GM18858 (cell line): ENCODE measurements at regions not wholly inside any gene's neighbourhood (a gene's known extent, or its start where the extent isn't known, plus 50 kb on each side); places are given as distances from the start of the nearest gene placed in this dataset.
"Not testable (repeated sequence)": the region's sequence is repeated elsewhere in the genome, so short reads cannot be mapped to it uniquely, and the experiment has no call there.

ENCODE experiments used
- ATAC-seq: cut with Tn5 transposase; IDR thresholded peaks from one replicate; pipeline ENCODE4 v1.9.1; 2021; ENCODE audit not compliant: unreplicated experiment

DNA sequence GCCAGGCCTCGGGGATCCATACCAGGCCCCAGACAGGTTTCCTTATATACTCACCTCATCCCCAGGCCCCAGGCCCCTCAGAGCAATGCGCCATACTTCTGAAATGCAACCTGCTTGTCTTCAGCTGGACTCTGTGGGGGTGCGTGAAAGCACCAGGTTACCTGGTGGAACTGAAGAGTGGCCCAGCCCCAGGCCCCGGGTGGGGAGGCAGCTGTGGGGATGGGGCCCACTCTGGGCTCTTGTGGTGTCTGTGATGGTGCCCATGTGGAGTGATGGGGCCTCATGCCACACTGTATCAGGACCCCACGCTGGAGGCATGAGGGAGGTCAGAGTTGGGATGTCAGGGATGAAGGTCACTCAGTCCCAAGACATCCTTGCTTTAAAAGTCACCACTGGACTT is 999.0 kb downstream of the BRD1 start:
- no peak for ATAC-seq

DNA sequence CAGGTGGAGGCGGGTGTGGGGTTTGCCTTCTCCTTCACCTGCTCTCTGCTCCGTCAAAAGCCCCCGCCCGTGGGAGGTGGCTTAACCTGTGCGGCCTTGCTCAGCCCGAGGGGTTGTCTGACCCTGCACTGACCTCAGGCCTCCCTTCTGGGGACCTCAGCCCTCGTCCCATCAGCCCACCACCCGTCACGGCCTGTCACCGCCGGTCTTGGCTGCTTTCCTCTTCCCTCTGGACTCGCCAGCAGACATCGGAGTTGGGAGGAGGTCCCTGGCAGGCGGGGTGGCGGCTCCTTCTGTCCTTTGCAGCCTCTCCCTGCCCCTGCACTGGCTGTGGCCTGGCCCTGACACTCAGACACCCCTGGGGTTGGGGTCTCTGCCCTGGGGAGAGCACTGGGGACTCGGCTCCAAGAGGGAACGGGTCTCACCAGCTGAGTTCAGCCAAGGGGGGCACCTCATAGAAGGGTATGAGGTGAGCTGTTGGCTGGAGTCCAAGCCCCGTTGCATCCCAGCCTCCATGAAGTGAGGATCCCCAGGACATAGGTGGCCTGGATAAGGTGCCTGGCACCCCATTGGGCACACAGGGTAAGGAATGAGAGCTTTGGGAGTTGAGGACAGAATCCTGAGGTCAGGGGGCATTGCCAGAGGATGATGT is 999.6 kb downstream of the BRD1 start:
- ATAC-seq: no peak

GRCh38 chr22:48827268-48827846 is 1000.3 kb downstream of the BRD1 start:
- ATAC-seq: no peak

DNA sequence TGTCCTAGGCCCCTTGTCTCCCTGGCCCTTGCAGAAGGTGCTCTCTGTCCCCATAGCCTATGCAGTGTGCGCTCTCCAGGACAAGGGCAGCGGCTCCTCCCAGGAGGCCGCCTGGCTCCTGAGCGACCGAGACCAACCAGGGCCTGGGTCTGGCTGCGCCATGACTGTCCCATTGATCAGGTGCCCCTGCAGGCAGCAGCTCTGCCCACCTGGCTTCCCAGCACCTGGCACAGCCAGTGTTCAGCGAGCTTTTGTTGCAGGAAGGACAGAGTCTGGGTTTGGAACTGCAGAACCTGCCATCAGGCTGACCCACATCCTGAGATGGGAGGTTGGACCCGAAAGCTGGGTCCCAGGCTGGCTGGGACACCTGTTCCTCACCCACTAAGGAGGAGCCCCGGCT is 1001.1 kb downstream of the BRD1 start:
- no peak for ATAC-seq

DNA sequence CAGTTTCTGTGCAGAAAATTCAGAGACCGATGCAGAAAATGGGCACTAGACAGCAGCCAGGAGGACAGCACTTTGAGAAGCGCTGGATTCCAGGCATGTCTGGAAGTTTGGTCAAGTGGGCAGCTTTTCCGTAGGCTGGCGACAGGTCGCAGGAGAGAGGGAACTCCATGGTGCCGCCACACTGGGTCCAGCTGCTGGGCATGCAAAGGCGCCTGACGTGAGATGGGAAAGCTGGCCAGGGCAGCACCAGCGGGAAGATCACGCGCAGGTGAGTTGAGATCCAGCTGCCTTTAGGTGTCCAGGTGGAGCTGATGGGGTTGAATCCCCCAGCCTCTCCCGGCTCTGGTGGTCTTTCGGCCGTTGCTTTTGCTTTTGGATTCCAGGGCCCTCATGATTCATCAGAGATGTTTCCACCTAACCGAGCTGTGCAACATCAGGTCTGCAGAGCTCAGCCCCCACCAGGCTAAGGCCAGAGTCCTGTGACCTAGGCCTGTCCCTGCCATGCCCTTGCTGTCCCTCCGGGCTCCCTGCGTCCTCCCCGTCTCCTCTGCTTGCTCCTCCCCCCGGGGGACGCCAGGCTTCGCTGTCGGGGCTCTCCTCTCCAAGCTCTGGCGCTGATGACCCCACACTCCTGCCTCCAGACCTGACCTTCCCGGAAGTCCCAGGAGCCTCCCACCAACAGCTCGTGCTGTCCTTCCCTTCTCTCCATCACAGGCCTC is 1001.7 kb downstream of the BRD1 start:
- ATAC-seq: no peak

- ATAC-seq: no peak
These were observed 1002.7 kb downstream of the BRD1 start for GRCh38 chr22:48824712-48825651.

- ATAC-seq: no peak
These were observed 1003.7 kb downstream of the BRD1 start for GRCh38 chr22:48823941-48824340.

GRCh38 chr22:48822278-48823233 is 1005.1 kb downstream of the BRD1 start:
- ATAC-seq: no peak

DNA sequence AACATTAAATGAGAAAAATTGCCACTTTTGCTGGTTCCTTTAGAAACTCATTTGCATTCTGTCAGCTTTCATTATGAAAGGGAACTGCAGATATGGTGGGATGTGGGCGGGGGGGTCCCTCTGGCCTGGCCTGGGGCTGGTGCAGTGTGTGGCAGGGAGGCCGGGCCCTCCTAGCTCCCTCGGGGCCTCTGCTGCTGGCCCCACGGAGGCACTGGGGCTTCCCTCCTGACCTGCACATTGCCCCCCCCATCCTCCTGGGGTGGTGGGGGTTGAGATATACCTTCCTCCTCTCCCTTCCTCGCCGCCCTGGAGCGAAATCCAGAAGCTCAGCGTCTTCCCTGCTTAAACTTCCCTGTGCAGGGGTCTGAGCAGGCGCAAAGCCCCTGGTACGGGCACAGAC is 1005.9 kb downstream of the BRD1 start:
- no peak for ATAC-seq

DNA sequence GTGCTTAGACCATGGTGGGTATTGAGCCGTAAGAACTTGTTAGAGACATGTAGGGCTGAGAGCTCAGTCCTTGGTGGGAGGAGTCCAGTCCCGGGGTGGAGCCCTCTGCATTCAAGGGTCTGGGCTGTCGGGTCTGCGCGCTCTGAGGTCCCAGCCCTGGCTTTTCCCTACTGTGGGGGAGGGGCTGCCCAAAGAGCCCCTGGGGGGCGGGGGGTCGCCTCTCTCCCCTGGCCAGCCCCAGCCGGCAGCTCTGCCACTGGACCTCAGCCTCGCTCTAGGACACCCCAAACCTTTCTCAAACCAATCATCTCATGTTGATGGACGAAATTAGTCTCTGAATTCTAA is 1006.4 kb downstream of the BRD1 start:
- no peak for ATAC-seq

GRCh38 chr22:48820481-48821345 is 1007.0 kb downstream of the BRD1 start:
- ATAC-seq: no peak

DNA sequence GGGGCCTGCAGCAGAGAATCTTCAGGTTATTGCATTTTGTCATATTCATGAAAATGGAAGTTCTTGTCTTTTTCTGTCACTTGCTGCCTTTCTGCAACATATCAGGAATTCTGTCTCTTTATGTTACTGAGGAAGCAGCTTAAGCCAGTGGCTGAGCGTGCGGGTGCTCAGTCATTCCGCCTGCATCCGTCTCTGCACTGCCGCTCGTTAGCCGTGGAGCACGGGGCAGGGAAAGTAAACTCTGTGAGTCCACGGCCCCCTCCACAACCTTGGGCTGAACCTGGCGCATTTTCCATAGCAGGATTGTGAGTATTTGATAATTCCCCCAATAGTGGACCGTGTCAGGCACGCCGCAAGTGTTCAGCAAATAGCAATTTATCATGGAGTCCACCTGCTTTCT is 1007.7 kb downstream of the BRD1 start:
- ATAC-seq: no peak

DNA sequence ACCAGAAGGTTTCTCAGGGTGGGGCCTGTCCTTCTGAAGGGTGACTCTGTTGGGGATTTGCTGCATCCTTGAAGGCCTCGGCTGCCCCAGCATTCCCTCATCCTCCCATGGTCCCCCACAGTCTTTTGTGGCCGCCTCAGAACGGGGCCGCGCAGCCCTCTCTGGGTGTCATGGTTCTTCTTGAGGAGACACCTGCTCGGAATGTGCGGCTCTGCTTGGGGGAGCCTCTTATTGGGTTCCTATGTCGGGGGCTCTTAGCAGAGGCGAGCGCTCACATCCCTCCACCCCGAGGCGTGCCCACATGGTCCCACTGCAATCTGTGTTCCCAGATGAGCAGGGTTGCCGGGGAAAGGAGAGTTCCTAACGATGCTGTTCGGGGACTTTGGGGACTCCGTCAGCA is 1008.4 kb downstream of the BRD1 start:
- no peak for ATAC-seq

DNA sequence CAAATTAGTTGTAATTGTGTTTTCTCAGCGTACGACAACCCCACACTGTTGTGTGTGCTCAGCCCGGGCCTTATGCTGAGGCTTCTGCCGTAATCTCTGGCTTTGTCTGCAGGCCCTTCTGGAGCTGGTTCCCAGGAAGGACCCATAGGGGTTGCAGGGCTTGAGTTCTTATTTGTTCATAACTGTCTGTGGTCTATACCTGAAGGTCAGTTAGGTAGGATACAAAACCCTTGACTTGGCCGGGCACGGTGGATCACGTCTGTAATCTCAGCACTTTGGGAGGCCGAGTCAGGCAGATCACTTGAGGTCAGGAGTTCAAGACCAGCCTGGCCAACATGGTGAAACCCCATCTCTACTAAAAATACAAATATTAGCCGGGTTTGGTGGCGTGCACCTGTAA is 1010.2 kb downstream of the BRD1 start:
- not testable (repeated sequence) for ATAC-seq

GRCh38 chr22:48811885-48812284 is 1015.8 kb downstream of the BRD1 start:
- ATAC-seq: no peak

DNA sequence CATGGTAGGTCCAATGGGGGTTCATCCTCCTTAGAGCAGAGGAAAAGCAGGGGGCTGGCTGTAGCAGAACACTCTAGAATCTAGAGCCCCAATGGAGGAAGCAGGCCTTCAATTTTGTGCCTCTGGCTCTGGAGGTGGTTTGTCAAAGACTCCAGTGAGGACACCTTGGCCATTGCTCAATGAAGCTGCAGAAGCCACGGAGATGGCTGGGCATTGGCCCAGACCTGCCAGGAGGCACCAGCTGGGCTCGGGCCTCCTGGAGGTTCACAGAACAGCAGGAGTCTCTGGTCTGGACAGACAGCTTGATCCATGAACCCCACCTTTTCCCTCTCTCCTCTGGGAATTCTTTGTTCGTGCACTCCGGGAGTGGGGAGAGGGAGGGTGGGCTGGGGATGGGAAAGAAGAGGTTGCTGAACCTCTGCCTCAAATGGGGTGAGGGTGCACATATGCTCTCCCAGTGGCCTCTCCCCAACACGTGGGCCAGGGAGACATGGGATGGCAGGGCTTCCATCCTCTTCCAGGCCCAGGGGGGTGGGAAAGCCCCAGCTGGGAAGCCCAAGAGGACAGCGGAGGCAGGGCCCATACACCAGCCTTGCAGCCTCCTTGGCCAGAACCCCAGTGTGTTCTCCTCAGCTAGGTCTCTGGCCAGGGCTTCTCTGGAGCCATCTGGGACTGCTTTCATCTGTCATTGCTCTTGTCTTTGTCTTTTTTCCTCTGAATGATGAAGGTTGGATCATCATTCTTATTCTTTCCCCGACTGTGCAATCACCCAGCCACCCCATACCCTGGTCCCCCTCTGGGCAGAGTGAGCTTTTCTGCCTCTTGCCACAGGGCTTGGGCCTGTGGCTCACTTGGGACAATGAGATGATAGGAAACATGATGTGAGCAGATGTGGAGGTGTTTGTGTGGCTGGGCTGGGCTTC is 1019.4 kb downstream of the BRD1 start:
- ATAC-seq: no peak

DNA sequence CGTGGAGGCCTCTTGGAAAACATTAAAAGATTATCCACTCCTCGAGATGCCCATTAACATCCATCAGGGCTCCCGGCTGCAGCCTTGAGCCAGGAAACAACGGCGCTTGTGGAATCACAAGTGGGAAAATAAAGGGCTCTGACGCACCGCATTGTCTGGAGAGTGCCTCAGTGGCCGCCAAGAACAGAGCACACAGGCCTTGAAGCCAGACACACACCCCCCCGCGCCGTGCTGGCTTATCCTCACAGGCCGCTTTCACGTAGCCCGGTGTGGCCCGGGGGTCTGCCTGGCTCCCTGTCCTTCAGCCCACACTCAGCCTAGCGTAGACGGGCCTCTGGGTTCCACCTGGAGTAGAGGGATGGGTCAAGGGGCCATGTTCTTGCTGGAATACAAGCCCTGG is 1020.5 kb downstream of the BRD1 start:
- no peak for ATAC-seq

- ATAC-seq: no peak
These were observed 1021.4 kb downstream of the BRD1 start for GRCh38 chr22:48806227-48806781.
